ENCODE measurements at regions not wholly inside any gene's neighbourhood (a gene's known extent, or its start where the extent isn't known, plus 50 kb on each side); places are given as distances from the start of the nearest gene placed in this dataset.
"Not testable (repeated sequence)": the region's sequence is repeated elsewhere in the genome, so short reads cannot be mapped to it uniquely, and the experiment has no call there.

GRCh38 chr5:155794795-155795194, 532.2 kb upstream of the SGCD start:
- DNase-seq, result no peak

GRCh38 chr5:155799308-155799707, 527.7 kb upstream of the SGCD start:
- no peak for DNase-seq

GRCh38 chr5:155807884-155808576, 518.9 kb upstream of the SGCD start:
- DNase-seq, result no peak

- no peak for DNase-seq
Observed at GRCh38 chr5:155815248-155815647, 511.7 kb upstream of the SGCD start.

- no peak for DNase-seq
Observed at GRCh38 chr5:155822177-155822576, 504.8 kb upstream of the SGCD start.

- no peak for DNase-seq
Observed at GRCh38 chr5:155826611-155827507, 500.1 kb upstream of the SGCD start.

GRCh38 chr5:155827508-155827815, 499.5 kb upstream of the SGCD start:
- DNase-seq, result not testable (repeated sequence)

GRCh38 chr5:155827949-155828348, 499.0 kb upstream of the SGCD start:
- no peak for DNase-seq

- no peak for DNase-seq
Observed at GRCh38 chr5:155831491-155831890, 495.5 kb upstream of the SGCD start.

GRCh38 chr5:155833287-155833686, 493.7 kb upstream of the SGCD start:
- DNase-seq, result no peak

GRCh38 chr5:155834271-155834975, 492.5 kb upstream of the SGCD start:
- no peak for DNase-seq

- no peak for DNase-seq
Observed at GRCh38 chr5:155836089-155836803, 490.7 kb upstream of the SGCD start.

GRCh38 chr5:155838394-155838793, 488.6 kb upstream of the SGCD start:
- DNase-seq, result no peak

GRCh38 chr5:155839251-155840037, 487.5 kb upstream of the SGCD start:
- no peak for DNase-seq

GRCh38 chr5:155844542-155844941, 482.4 kb upstream of the SGCD start:
- DNase-seq, result no peak

- no peak for DNase-seq
Observed at GRCh38 chr5:155850370-155850769, 476.6 kb upstream of the SGCD start.

GRCh38 chr5:155866971-155867370, 460.0 kb upstream of the SGCD start:
- DNase-seq, result no peak

- DNase-seq, result no peak
Observed at GRCh38 chr5:155867522-155868088, 459.4 kb upstream of the SGCD start.

- no peak for DNase-seq
Observed at GRCh38 chr5:155870636-155871035, 456.3 kb upstream of the SGCD start.

- DNase-seq, result no peak
Observed at GRCh38 chr5:155871623-155872022, 455.3 kb upstream of the SGCD start.

GRCh38 chr5:155872629-155873220, 454.2 kb upstream of the SGCD start:
- DNase-seq, result no peak
